ENCODE measurements at regions not wholly inside any gene's neighbourhood (a gene's known extent, or its start where the extent isn't known, plus 50 kb on each side); places are given as distances from the start of the nearest gene placed in this dataset.

- no peaks in the 10 kb centered on the region for H3K36me3 ChIP-seq
- TF ChIP-seq CTCF (IDR thresholded peaks at IDR 0.05) = no peak
- H3K27ac ChIP-seq = no peak overlapping the region
- H3K4me3 ChIP-seq = no peak overlapping the region
- H3K4me1 ChIP-seq = no peaks in the 10 kb centered on the region
- DNase-seq = no peak
- H3K27me3 ChIP-seq = no peaks in the 10 kb centered on the region
- intact Hi-C loops (cut with DNase I; ENCODE audit: low total_unique reads) = no loop called here
- H3K9me3 ChIP-seq = no peaks in the 10 kb centered on the region
These were observed 125.0 kb upstream of the TSHZ2 start for GRCh38 chr20:52847029-52847660.

- intact Hi-C loops (cut with DNase I; ENCODE audit: low total_unique reads) = no loop called here
- no peak for TF ChIP-seq CTCF (IDR thresholded peaks at IDR 0.05)
These were observed 127.1 kb upstream of the TSHZ2 start for GRCh38 chr20:52845044-52845443.

GRCh38 chr20:52843425-52843824, 128.7 kb upstream of the TSHZ2 start:
- Histone ChIP-seq H3K4me1 (no peaks in the 10 kb centered on the region), H3K27ac (no peak overlapping the region), H3K4me3 (no peak overlapping the region), H3K36me3 (no peaks in the 10 kb centered on the region), H3K9me3 (no peaks in the 10 kb centered on the region), H3K27me3 (no peaks in the 10 kb centered on the region)
- intact Hi-C loops (cut with DNase I; ENCODE audit: low total_unique reads) = no loop called here
- DNase-seq = no peak
- no peak for TF ChIP-seq CTCF (IDR thresholded peaks at IDR 0.05)

More at GRCh38 chr20:52845044-52845443, 127.1 kb upstream of the TSHZ2 start:
- no peak overlapping the region for H3K4me3 ChIP-seq
- H3K27ac ChIP-seq = no peak overlapping the region
- no peaks in the 10 kb centered on the region for H3K36me3 ChIP-seq
- no peaks in the 10 kb centered on the region for H3K9me3 ChIP-seq
- H3K27me3 ChIP-seq = no peaks in the 10 kb centered on the region
- no peaks in the 10 kb centered on the region for H3K4me1 ChIP-seq
- no peak for DNase-seq

- DNase-seq = no peak
- TF ChIP-seq CTCF (IDR thresholded peaks at IDR 0.05) = no peak
- no peaks in the 10 kb centered on the region for H3K4me1 ChIP-seq
- no peak overlapping the region for H3K4me3 ChIP-seq
- no peaks in the 10 kb centered on the region for H3K9me3 ChIP-seq
- no peaks in the 10 kb centered on the region for H3K27me3 ChIP-seq
- intact Hi-C loops (cut with DNase I; ENCODE audit: low total_unique reads) = no loop called here
- H3K36me3 ChIP-seq = no peaks in the 10 kb centered on the region
- H3K27ac ChIP-seq = no peak overlapping the region
These were observed 131.2 kb upstream of the TSHZ2 start for GRCh38 chr20:52841003-52841402.

- no peak for DNase-seq
- Histone ChIP-seq H3K4me3 (no peak overlapping the region), H3K4me1 (no peaks in the 10 kb centered on the region), H3K27ac (no peak overlapping the region), H3K36me3 (no peaks in the 10 kb centered on the region), H3K27me3 (no peaks in the 10 kb centered on the region), H3K9me3 (no peaks in the 10 kb centered on the region)
- intact Hi-C loops (cut with DNase I; ENCODE audit: low total_unique reads) = no loop called here
- no peak for TF ChIP-seq CTCF (IDR thresholded peaks at IDR 0.05)
These were observed 132.1 kb upstream of the TSHZ2 start for GRCh38 chr20:52840041-52840440.

Measured in tibial artery (tissue), 4 donors.